ENCODE measurements at regions not wholly inside any gene's neighbourhood (a gene's known extent, or its start where the extent isn't known, plus 50 kb on each side); places are given as distances from the start of the nearest gene placed in this dataset.

GRCh38 chr2:173434762-173435569 is 80.3 kb downstream of the CDCA7 start:
- no peak for DNase-seq
- Mint-ChIP-seq H3K27ac (no peak overlapping the region), H3K4me3 (no peak overlapping the region), H3K4me1 (ENCODE audit: low read depth) (peaks cover 11% of the 10 kb centered on the region), H3K27me3 (ENCODE audit: insufficient read depth) (peaks cover 30% of the 10 kb centered on the region), H3K36me3 (ENCODE audit: low read depth) (no peaks in the 10 kb centered on the region), H3K9me3 (no peaks in the 10 kb centered on the region)
- TF ChIP-seq, protein P1, sequence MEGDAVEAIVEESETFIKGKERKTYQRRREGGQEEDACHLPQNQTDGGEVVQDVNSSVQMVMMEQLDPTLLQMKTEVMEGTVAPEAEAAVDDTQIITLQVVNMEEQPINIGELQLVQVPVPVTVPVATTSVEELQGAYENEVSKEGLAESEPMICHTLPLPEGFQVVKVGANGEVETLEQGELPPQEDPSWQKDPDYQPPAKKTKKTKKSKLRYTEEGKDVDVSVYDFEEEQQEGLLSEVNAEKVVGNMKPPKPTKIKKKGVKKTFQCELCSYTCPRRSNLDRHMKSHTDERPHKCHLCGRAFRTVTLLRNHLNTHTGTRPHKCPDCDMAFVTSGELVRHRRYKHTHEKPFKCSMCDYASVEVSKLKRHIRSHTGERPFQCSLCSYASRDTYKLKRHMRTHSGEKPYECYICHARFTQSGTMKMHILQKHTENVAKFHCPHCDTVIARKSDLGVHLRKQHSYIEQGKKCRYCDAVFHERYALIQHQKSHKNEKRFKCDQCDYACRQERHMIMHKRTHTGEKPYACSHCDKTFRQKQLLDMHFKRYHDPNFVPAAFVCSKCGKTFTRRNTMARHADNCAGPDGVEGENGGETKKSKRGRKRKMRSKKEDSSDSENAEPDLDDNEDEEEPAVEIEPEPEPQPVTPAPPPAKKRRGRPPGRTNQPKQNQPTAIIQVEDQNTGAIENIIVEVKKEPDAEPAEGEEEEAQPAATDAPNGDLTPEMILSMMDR (IDR thresholded peaks at IDR 0.05) = no peak

DNA sequence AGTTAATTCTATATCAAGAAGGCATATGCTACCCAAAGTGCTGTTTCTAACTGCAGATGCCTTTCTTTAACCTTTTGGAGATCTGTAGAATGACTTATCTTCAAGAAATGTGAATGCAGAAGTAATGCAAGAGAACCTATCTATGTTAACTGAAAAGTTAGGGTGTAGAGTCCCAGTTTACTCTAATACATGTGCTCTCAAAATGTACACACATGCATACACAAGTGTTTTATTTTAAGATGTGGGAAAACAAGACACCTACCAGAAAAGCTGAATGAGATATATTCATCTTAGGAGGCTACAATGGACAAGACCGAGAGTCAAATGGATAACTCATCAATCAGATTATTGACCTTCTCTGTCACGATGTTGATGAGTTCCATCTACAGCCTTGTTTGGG is 80.9 kb downstream of the CDCA7 start:
- Mint-ChIP-seq H3K9me3 (no peaks in the 10 kb centered on the region), H3K27ac (no peak overlapping the region), H3K4me3 (no peak overlapping the region), H3K36me3 (ENCODE audit: low read depth) (no peaks in the 10 kb centered on the region), H3K4me1 (ENCODE audit: low read depth) (peaks cover 11% of the 10 kb centered on the region), H3K27me3 (ENCODE audit: insufficient read depth) (peaks cover 27% of the 10 kb centered on the region)
- TF ChIP-seq, protein P1 (IDR thresholded peaks at IDR 0.05) = no peak
- DNase-seq = no peak

DNA sequence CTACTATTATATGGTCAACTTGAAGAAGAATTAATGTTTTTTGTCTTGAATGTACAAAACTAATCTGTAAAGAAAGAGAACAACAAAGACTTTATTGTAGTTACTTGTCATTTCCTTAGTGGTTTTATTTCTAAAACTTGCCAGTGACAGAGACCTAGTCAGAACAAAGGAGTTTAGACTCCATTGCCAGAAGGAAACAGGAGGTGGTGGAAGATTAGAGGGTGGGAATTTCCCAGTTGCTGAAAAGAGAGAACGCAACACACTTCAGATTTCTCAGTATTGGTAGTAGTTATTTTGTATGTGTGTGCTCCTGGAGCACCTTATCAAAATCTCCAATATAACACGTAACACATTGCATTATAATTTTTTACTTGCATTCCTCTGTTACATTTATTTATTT is 81.4 kb downstream of the CDCA7 start:
- Mint-ChIP-seq H3K27me3 (ENCODE audit: insufficient read depth) (peaks cover 27% of the 10 kb centered on the region), H3K27ac (no peak overlapping the region), H3K9me3 (no peaks in the 10 kb centered on the region), H3K4me3 (no peak overlapping the region), H3K36me3 (ENCODE audit: low read depth) (no peaks in the 10 kb centered on the region), H3K4me1 (ENCODE audit: low read depth) (peaks cover 11% of the 10 kb centered on the region)
- TF ChIP-seq, protein P1 (IDR thresholded peaks at IDR 0.05) = no peak
- no peak for DNase-seq

GRCh38 chr2:173441222-173441621 is 86.5 kb downstream of the CDCA7 start:
- Mint-ChIP-seq H3K4me3 (no peak overlapping the region), H3K4me1 (ENCODE audit: low read depth) (no peaks in the 10 kb centered on the region), H3K27ac (no peak overlapping the region), H3K36me3 (ENCODE audit: low read depth) (no peaks in the 10 kb centered on the region), H3K9me3 (no peaks in the 10 kb centered on the region), H3K27me3 (ENCODE audit: insufficient read depth) (peaks cover 16% of the 10 kb centered on the region)
- TF ChIP-seq, protein P1 (IDR thresholded peaks at IDR 0.05) = no peak
- DNase-seq = no peak

GRCh38 chr2:173442542-173442941 is 87.9 kb downstream of the CDCA7 start:
- H3K27ac Mint-ChIP-seq = no peak overlapping the region
- TF ChIP-seq, protein P1 (IDR thresholded peaks at IDR 0.05) = no peak
- no peaks in the 10 kb centered on the region for H3K4me1 Mint-ChIP-seq (ENCODE audit: low read depth)
- no peaks in the 10 kb centered on the region for H3K36me3 Mint-ChIP-seq (ENCODE audit: low read depth)
- H3K9me3 Mint-ChIP-seq = no peaks in the 10 kb centered on the region
- H3K27me3 Mint-ChIP-seq (ENCODE audit: insufficient read depth) = peaks cover 16% of the 10 kb centered on the region
- no peak overlapping the region for H3K4me3 Mint-ChIP-seq
- DNase-seq = no peak

All from HFFc6 (cell line).